Trophoblast cell (in vitro differentiated cells and primary cell): ENCODE measurements at regions not wholly inside any gene's neighbourhood (a gene's known extent, or its start where the extent isn't known, plus 50 kb on each side); places are given as distances from the start of the nearest gene placed in this dataset.

ENCODE experiments used
- DNase-seq, 2 donors: peaks; one replicate each; pipeline ENCODE4 v3.0.0-alpha.2; 2016
- H2AFZ ChIP-seq: 2 replicates; pipeline ENCODE4 v1.6.1; 2013; ENCODE audit warnings: low read length, moderate library complexity, mild to moderate bottlenecking; ENCODE audit not compliant: insufficient read depth, poor library complexity
- H2AK5ac ChIP-seq: 2 replicates; pipeline ENCODE4 v1.6.1; 2013; ENCODE audit warnings: mild to moderate bottlenecking, low read length
- H2BK120ac ChIP-seq: 2 replicates; pipeline ENCODE4 v1.6.1; 2013; ENCODE audit warnings: low read length, mild to moderate bottlenecking, moderate library complexity; ENCODE audit not compliant: insufficient read depth, poor library complexity
- H2BK12ac ChIP-seq: 2 replicates; pipeline ENCODE4 v1.6.1; 2013; ENCODE audit warnings: mild to moderate bottlenecking, low read length, moderate library complexity
- H2BK5ac ChIP-seq: 2 replicates; pipeline ENCODE4 v1.6.1; 2013; ENCODE audit warnings: low read length, low read depth, moderate library complexity, mild to moderate bottlenecking; ENCODE audit not compliant: poor library complexity
- H3K14ac ChIP-seq: 2 replicates; pipeline ENCODE4 v1.6.1; 2013; ENCODE audit warnings: mild to moderate bottlenecking, low read length
- H3K18ac ChIP-seq: 2 replicates; pipeline ENCODE4 v1.6.1; 2013; ENCODE audit warnings: mild to moderate bottlenecking, low read length
- H3K23ac ChIP-seq: 2 replicates; pipeline ENCODE4 v1.6.1; 2013; ENCODE audit warnings: low read length
- H3K27ac ChIP-seq: 2 replicates; pipeline ENCODE4 v1.5.1; 2013; ENCODE audit warnings: low read depth, mild to moderate bottlenecking, inconsistent platforms, low read length, moderate library complexity
- H3K27me3 ChIP-seq: 2 replicates; pipeline ENCODE4 v1.6.1; 2013; ENCODE audit warnings: inconsistent platforms, mild to moderate bottlenecking, low read length, moderate library complexity; ENCODE audit not compliant: insufficient read depth
- H3K36me3 ChIP-seq, 2 experiments: 1 replicate in 1 of 2; 2 replicates in 1 of 2; pipeline ENCODE4 v1.6.1; 2013; ENCODE audit warnings: low read length in 2 of 2, mild to moderate bottlenecking in 2 of 2, moderate library complexity in 1 of 2; ENCODE audit not compliant: insufficient read depth in 2 of 2, control insufficient read depth in 1 of 2
- H3K4ac ChIP-seq: 2 replicates; pipeline ENCODE4 v1.6.1; 2013; ENCODE audit warnings: low read depth, mild to moderate bottlenecking, low read length, moderate library complexity
- H3K4me1 ChIP-seq, 2 experiments: 1 replicate in 1 of 2; 2 replicates in 1 of 2; pipeline ENCODE4 v1.6.1; 2013; ENCODE audit warnings: low read length in 2 of 2, mild to moderate bottlenecking in 2 of 2, moderate library complexity in 1 of 2; ENCODE audit not compliant: insufficient read depth in 2 of 2, control insufficient read depth in 1 of 2
- H3K4me2 ChIP-seq: 2 replicates; pipeline ENCODE4 v1.6.1; 2013; ENCODE audit warnings: inconsistent platforms, mild to moderate bottlenecking, low read length, moderate library complexity
- H3K4me3 ChIP-seq: 2 replicates; pipeline ENCODE4 v1.5.1; 2013; ENCODE audit warnings: mild to moderate bottlenecking, low read depth, low read length, inconsistent platforms
- H3K79me1 ChIP-seq: one replicate; pipeline ENCODE4 v1.6.1; 2013; ENCODE audit warnings: low read length
- H3K79me2 ChIP-seq: 2 replicates; pipeline ENCODE4 v1.6.1; 2013; ENCODE audit warnings: low read length, mild to moderate bottlenecking; ENCODE audit not compliant: control insufficient read depth, insufficient read depth, poor library complexity
- H3K9ac ChIP-seq: 2 replicates; pipeline ENCODE4 v1.6.1; 2013; ENCODE audit warnings: mild to moderate bottlenecking, low read length
- H3K9me3 ChIP-seq: 2 replicates; pipeline ENCODE4 v1.6.1; 2013; ENCODE audit warnings: low read depth, mild to moderate bottlenecking, control low read depth, inconsistent platforms, low read length; ENCODE audit not compliant: insufficient read depth
- H4K12ac ChIP-seq: 2 replicates; pipeline ENCODE4 v1.6.1; 2013; ENCODE audit warnings: low read depth, mild to moderate bottlenecking, low read length, moderate library complexity
- H4K8ac ChIP-seq: 2 replicates; pipeline ENCODE4 v1.6.1; 2013; ENCODE audit warnings: low read depth, mild to moderate bottlenecking, low read length, moderate library complexity
- H4K91ac ChIP-seq: one replicate; pipeline ENCODE4 v1.6.1; 2013; ENCODE audit warnings: low read depth, mild to moderate bottlenecking, low read length, moderate library complexity
- WGBS: extraction: QIAGEN DNeasy Blood & Tissue Kit; methylation state at CpG from one replicate; pipeline ENCODE4 v1.1.7; 2013; ENCODE audit warnings: missing lambda C conversion rate; ENCODE audit not compliant: insufficient read length, insufficient coverage; ENCODE audit errors: extremely low coverage; 5-methylcytosine and 5-hydroxymethylcytosine counted together

DNA sequence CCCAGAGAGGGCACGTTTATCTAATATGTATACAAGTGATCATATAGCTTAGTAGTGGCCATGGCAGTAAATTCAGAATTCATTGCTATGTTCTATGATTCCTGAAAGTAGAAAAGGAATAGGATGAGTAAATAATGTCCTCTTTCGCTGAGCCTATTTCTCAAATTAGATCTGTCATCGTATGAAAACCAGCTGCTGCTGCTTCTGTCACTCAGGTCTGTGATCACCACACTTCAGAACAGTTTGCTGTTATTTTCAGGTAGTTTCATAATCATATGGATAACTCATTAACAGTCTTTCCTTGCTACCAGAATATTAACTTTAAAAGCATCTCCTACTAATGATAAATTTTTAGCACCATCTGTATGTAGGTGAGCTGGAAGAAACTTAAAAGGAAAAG, 289.1 kb upstream of the AZI2 start:
- Histone ChIP-seq H3K4me1 (no peaks in the 10 kb centered on the region), H2BK120ac (no peak overlapping the region), H4K8ac (no peak overlapping the region), H4K12ac (no peak overlapping the region), H3K14ac (no peak overlapping the region), H3K4ac (no peak overlapping the region), H2BK12ac (no peak overlapping the region), H3K9me3 (no peaks in the 10 kb centered on the region), H3K4me2 (no peak overlapping the region), H3K4me3 (no peak overlapping the region), H3K18ac (no peak overlapping the region), H3K27ac (no peak overlapping the region), H3K36me3 (no peaks in the 10 kb centered on the region), H2AK5ac (no peak overlapping the region), H3K27me3 (no peaks in the 10 kb centered on the region), H2AFZ (no peak overlapping the region), H3K79me2 (no peaks in the 10 kb centered on the region), H3K9ac (no peak overlapping the region), H3K23ac (no peak overlapping the region), H3K79me1 (no peaks in the 10 kb centered on the region), H2BK5ac (no peak overlapping the region), H4K91ac (no peak overlapping the region)
- DNase-seq: no peak
- no CpG with 5 or more reads among the region's 3 CpGs for WGBS

DNA sequence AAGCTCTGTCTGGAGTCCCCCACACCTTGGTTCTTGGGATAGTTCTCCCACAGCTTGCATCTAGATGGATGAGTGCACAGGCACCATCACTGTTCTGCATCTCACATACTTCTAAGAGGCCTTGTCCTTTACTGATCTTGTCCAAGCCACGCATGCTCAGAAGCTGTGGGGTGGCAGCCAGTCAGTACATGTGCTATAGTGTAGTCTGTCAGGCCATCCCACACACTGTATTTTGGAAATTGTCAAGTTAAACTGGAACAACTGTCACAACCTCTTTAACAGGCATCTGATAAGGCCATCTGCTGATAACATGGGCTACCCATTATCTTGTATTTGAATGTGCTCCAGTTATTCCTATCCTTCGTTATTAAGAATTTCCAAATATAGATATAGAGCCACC, 296.5 kb upstream of the AZI2 start:
- H4K91ac ChIP-seq: no peak overlapping the region
- no peak overlapping the region for H3K23ac ChIP-seq
- no peak overlapping the region for H3K14ac ChIP-seq
- no peak overlapping the region for H2AFZ ChIP-seq
- H3K27ac ChIP-seq: no peak overlapping the region
- H2AK5ac ChIP-seq: no peak overlapping the region
- no CpG with 5 or more reads among the region's 2 CpGs for WGBS
- H3K79me1 ChIP-seq: no peaks in the 10 kb centered on the region
- no peak overlapping the region for H3K9ac ChIP-seq
- H3K4me2 ChIP-seq: no peak overlapping the region
- H2BK5ac ChIP-seq: no peak overlapping the region
- H2BK12ac ChIP-seq: no peak overlapping the region
- no peaks in the 10 kb centered on the region for H3K79me2 ChIP-seq
- H3K4me3 ChIP-seq: no peak overlapping the region
- no peak overlapping the region for H3K4ac ChIP-seq
- no peaks in the 10 kb centered on the region for H3K4me1 ChIP-seq
- no peak overlapping the region for H4K12ac ChIP-seq
- no peak overlapping the region for H3K18ac ChIP-seq
- H3K27me3 ChIP-seq: no peaks in the 10 kb centered on the region
- H4K8ac ChIP-seq: no peak overlapping the region
- no peak overlapping the region for H2BK120ac ChIP-seq
- H3K36me3 ChIP-seq: no peaks in the 10 kb centered on the region
- H3K9me3 ChIP-seq: no peaks in the 10 kb centered on the region
- DNase-seq: no peak

DNA sequence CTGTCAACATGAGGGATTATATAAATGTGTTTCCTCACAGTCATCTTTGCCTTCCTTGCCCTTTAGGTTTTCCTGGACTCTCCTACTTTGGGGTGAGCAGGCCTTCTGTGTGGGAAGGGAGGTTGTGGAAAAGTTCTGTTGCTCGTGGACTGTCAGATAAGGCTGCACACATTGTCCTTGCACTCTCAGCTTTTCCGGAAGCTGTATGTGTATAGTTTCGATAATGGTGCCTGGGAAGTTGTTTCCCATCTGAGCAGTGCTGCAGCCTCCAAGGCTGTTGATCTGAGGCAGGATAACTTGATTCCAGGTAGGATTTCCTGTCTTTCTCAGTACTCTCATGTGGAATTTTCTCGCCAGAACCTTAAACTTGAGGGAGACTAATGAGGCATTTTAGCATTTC, 297.8 kb upstream of the AZI2 start:
- H3K4me2 ChIP-seq: no peak overlapping the region
- H2BK120ac ChIP-seq: no peak overlapping the region
- H4K12ac ChIP-seq: no peak overlapping the region
- no peak overlapping the region for H3K23ac ChIP-seq
- H3K4me3 ChIP-seq: no peak overlapping the region
- H3K27ac ChIP-seq: no peak overlapping the region
- H3K36me3 ChIP-seq: no peaks in the 10 kb centered on the region
- no peak overlapping the region for H3K9ac ChIP-seq
- H2BK5ac ChIP-seq: no peak overlapping the region
- H3K9me3 ChIP-seq: no peaks in the 10 kb centered on the region
- H3K18ac ChIP-seq: no peak overlapping the region
- no peak overlapping the region for H4K91ac ChIP-seq
- no peaks in the 10 kb centered on the region for H3K79me1 ChIP-seq
- H2AK5ac ChIP-seq: no peak overlapping the region
- no peaks in the 10 kb centered on the region for H3K27me3 ChIP-seq
- H4K8ac ChIP-seq: no peak overlapping the region
- H2BK12ac ChIP-seq: no peak overlapping the region
- no peak for DNase-seq
- no peak overlapping the region for H3K14ac ChIP-seq
- no peaks in the 10 kb centered on the region for H3K79me2 ChIP-seq
- H3K4ac ChIP-seq: no peak overlapping the region
- no peak overlapping the region for H2AFZ ChIP-seq
- no CpG with 5 or more reads among the region's 4 CpGs for WGBS
- H3K4me1 ChIP-seq: no peaks in the 10 kb centered on the region

DNA sequence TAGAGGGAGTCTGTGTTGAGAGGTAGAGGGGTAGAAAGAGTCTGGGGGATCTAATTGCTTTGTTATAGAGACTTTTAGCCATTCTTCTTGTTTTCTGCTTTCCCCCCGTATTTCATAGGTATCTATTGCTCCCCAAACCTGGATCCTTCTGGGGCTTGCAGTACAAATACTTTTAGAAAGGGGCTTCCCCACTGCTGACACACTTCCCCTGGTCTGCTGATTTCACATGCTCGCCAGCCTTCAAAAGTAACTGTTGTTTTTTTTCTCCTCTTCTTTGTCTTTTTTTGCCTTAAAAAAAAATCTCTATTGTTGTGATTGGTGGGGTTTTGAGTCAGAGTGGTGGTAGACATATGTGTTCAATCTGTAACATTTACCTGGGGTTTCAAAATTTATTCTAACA, 300.6 kb upstream of the AZI2 start:
- Histone ChIP-seq H3K79me1 (no peaks in the 10 kb centered on the region), H2AK5ac (no peak overlapping the region), H3K36me3 (no peaks in the 10 kb centered on the region), H2BK5ac (no peak overlapping the region), H3K4me1 (no peaks in the 10 kb centered on the region), H3K18ac (no peak overlapping the region), H2BK120ac (no peak overlapping the region), H3K23ac (no peak overlapping the region), H4K8ac (no peak overlapping the region), H3K4ac (no peak overlapping the region), H2BK12ac (no peak overlapping the region), H2AFZ (no peak overlapping the region), H3K9ac (no peak overlapping the region), H4K91ac (no peak overlapping the region), H3K9me3 (no peaks in the 10 kb centered on the region), H3K4me2 (no peak overlapping the region), H3K79me2 (no peaks in the 10 kb centered on the region), H3K14ac (no peak overlapping the region), H3K27ac (no peak overlapping the region), H3K4me3 (no peak overlapping the region), H4K12ac (no peak overlapping the region), H3K27me3 (no peaks in the 10 kb centered on the region)
- DNase-seq: no peak
- WGBS: no CpG with 5 or more reads among the region's 2 CpGs
